ENCODE measurements at regions not wholly inside any gene's neighbourhood (a gene's known extent, or its start where the extent isn't known, plus 50 kb on each side); places are given as distances from the start of the nearest gene placed in this dataset.

- Histone ChIP-seq H3K9me3 (no peaks in the 10 kb centered on the region), H3K4me1 (no peaks in the 10 kb centered on the region), H3K27ac (no peak overlapping the region), H3K4me3 (no peak overlapping the region), H3K36me3 (no peaks in the 10 kb centered on the region), H3K27me3 (no peaks in the 10 kb centered on the region)
- DNase-seq, result no peak
- intact Hi-C loops (cut with DNase I), result no loop called here
- 68 to 78% methylated on average over 14 of the region's 14 CpGs for WGBS, 2 donors
- TF ChIP-seq, protein P1, sequence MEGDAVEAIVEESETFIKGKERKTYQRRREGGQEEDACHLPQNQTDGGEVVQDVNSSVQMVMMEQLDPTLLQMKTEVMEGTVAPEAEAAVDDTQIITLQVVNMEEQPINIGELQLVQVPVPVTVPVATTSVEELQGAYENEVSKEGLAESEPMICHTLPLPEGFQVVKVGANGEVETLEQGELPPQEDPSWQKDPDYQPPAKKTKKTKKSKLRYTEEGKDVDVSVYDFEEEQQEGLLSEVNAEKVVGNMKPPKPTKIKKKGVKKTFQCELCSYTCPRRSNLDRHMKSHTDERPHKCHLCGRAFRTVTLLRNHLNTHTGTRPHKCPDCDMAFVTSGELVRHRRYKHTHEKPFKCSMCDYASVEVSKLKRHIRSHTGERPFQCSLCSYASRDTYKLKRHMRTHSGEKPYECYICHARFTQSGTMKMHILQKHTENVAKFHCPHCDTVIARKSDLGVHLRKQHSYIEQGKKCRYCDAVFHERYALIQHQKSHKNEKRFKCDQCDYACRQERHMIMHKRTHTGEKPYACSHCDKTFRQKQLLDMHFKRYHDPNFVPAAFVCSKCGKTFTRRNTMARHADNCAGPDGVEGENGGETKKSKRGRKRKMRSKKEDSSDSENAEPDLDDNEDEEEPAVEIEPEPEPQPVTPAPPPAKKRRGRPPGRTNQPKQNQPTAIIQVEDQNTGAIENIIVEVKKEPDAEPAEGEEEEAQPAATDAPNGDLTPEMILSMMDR (IDR thresholded peaks at IDR 0.05), result no peak
- no peak for TF ChIP-seq POLR2AphosphoS5 (IDR thresholded peaks at IDR 0.05)
- TF ChIP-seq POLR2A (IDR thresholded peaks at IDR 0.05), result no peak
- TF ChIP-seq EP300 (IDR thresholded peaks at IDR 0.05), result no peak
Observed at GRCh38 chr11:32225571-32226285, 134.9 kb downstream of the RCN1 start.

GRCh38 chr11:32226480-32226879, 135.6 kb downstream of the RCN1 start:
- H3K4me3 ChIP-seq, result no peak overlapping the region
- no peaks in the 10 kb centered on the region for H3K9me3 ChIP-seq
- no peak for DNase-seq
- no peaks in the 10 kb centered on the region for H3K27me3 ChIP-seq
- H3K36me3 ChIP-seq, result no peaks in the 10 kb centered on the region
- 69 to 83% methylated on average over 5 of the region's 5 CpGs for WGBS, 2 donors
- TF ChIP-seq POLR2AphosphoS5 (IDR thresholded peaks at IDR 0.05) (no peak), EP300 (IDR thresholded peaks at IDR 0.05) (no peak), POLR2A (IDR thresholded peaks at IDR 0.05) (no peak)
- TF ChIP-seq, protein P1 (IDR thresholded peaks at IDR 0.05), result no peak
- H3K27ac ChIP-seq, result no peak overlapping the region
- intact Hi-C loops (cut with DNase I), result no loop called here
- H3K4me1 ChIP-seq, result no peaks in the 10 kb centered on the region

DNA sequence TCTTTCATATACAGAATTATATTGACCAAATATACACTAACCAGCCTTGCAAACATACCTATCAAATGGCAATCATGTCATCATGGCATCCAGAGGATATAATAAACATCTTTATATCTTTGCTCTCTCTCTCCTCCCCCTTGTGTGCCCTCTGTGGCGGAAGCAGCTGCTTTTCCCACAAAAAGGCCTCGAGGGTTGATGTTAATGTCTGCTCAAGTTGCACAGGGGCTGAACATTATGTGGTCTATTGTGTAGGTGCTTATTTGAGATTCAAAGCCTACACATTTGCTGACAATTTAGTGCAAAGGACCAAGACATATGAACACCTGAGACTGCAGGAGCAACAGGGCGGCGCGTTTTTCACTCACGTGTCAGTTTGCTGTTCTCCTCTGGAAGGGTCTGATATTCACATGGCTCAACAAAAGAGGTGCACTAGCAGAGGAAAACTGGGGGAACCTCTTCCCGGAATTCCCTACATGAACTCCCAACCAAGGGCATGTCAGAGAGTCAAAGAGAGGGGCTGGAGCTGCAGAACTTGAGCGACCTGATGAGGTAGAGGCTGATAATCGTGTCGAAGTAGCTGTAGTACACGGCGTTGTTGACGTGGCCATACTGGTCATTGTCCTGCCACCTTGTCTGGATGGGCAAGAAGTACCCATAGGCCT, 138.8 kb downstream of the RCN1 start:
- DNase-seq, result no peak
- WGBS, 2 donors, result 89 to 90% methylated on average over 13 of the region's 13 CpGs

GRCh38 chr11:32231909-32232493, 141.1 kb downstream of the RCN1 start:
- TF ChIP-seq, protein P1 (IDR thresholded peaks at IDR 0.05), result no peak
- no peak for TF ChIP-seq POLR2AphosphoS5 (IDR thresholded peaks at IDR 0.05)
- TF ChIP-seq EP300 (IDR thresholded peaks at IDR 0.05), result no peak
- TF ChIP-seq POLR2A (IDR thresholded peaks at IDR 0.05), result no peak
- Histone ChIP-seq H3K4me3 (no peak overlapping the region), H3K27ac (no peak overlapping the region), H3K27me3 (no peaks in the 10 kb centered on the region), H3K9me3 (no peaks in the 10 kb centered on the region), H3K4me1 (no peaks in the 10 kb centered on the region), H3K36me3 (no peaks in the 10 kb centered on the region)
- intact Hi-C loops (cut with DNase I), result no loop called here
- 46 to 53% methylated on average over 3 of the region's 3 CpGs for WGBS, 2 donors
- no peak for DNase-seq

More for the DNA sequence above, 138.8 kb downstream of the RCN1 start:
- Histone ChIP-seq H3K4me1 (no peaks in the 10 kb centered on the region), H3K27ac (no peak overlapping the region), H3K27me3 (no peaks in the 10 kb centered on the region), H3K36me3 (no peaks in the 10 kb centered on the region), H3K4me3 (no peak overlapping the region), H3K9me3 (no peaks in the 10 kb centered on the region)
- TF ChIP-seq EP300 (IDR thresholded peaks at IDR 0.05) (no peak), POLR2A (IDR thresholded peaks at IDR 0.05) (no peak)
- TF ChIP-seq, protein P1 (IDR thresholded peaks at IDR 0.05), result no peak
- intact Hi-C loops (cut with DNase I), result no loop called here
